ENCODE measurements at regions not wholly inside any gene's neighbourhood (a gene's known extent, or its start where the extent isn't known, plus 50 kb on each side); places are given as distances from the start of the nearest gene placed in this dataset.

GRCh38 chr1:87941337-87941946 lies 612.8 kb downstream of the LMO4 start:
- Histone ChIP-seq H3K27me3 (ENCODE audit: insufficient read depth, poor library complexity, severe bottlenecking) (peaks cover 2% of the 10 kb centered on the region), H3K4me3 (replicated peaks; ENCODE audit: insufficient read depth, low read length) (no peak overlapping the region), H3K27ac (replicated peaks) (no peak overlapping the region)
- DNase-seq (ENCODE audit: low read depth in 1 of 2, low spot score in 1 of 2), result no peak
- TF ChIP-seq SPI1 (IDR thresholded peaks at IDR 0.05; ENCODE audit: borderline replicate concordance, low read depth) (no peak), REST (IDR thresholded peaks at IDR 0.05; ENCODE audit: insufficient replicate concordance, low read depth) (peak; percentile 66)

- DNase-seq (ENCODE audit: low read depth in 1 of 2, low spot score in 1 of 2), result no peak
- Histone ChIP-seq H3K27ac (replicated peaks) (no peak overlapping the region), H3K27me3 (ENCODE audit: insufficient read depth, poor library complexity, severe bottlenecking) (peaks cover 2% of the 10 kb centered on the region), H3K4me3 (replicated peaks; ENCODE audit: insufficient read depth, low read length) (no peak overlapping the region)
- TF ChIP-seq SPI1 (IDR thresholded peaks at IDR 0.05; ENCODE audit: borderline replicate concordance, low read depth) (no peak), GABPA (IDR thresholded peaks at IDR 0.05; ENCODE audit: low read depth) (no peak)
Observed at GRCh38 chr1:87942165-87942564, 613.5 kb downstream of the LMO4 start.

GRCh38 chr1:87949711-87950110 lies 621.0 kb downstream of the LMO4 start:
- H3K27me3 ChIP-seq (ENCODE audit: insufficient read depth, poor library complexity, severe bottlenecking), result peaks cover 2% of the 10 kb centered on the region
- TF ChIP-seq SPI1 (IDR thresholded peaks at IDR 0.05; ENCODE audit: borderline replicate concordance, low read depth) (no peak), REST (IDR thresholded peaks at IDR 0.05; ENCODE audit: insufficient replicate concordance, low read depth) (no peak), CTCF (IDR thresholded peaks at IDR 0.05; ENCODE audit: insufficient read depth, low read length) (no peak), POLR2AphosphoS5 (IDR thresholded peaks at IDR 0.05; ENCODE audit: low read depth) (no peak), GABPA (IDR thresholded peaks at IDR 0.05; ENCODE audit: low read depth) (no peak)
- no peak overlapping the region for H3K4me3 ChIP-seq (replicated peaks; ENCODE audit: insufficient read depth, low read length)
- no peak overlapping the region for H3K27ac ChIP-seq (replicated peaks)
- DNase-seq (ENCODE audit: low read depth in 1 of 2, low spot score in 1 of 2), result no peak

GRCh38 chr1:87950369-87950768 lies 621.7 kb downstream of the LMO4 start:
- DNase-seq (ENCODE audit: low read depth in 1 of 2, low spot score in 1 of 2), result no peak
- peaks cover 2% of the 10 kb centered on the region for H3K27me3 ChIP-seq (ENCODE audit: insufficient read depth, poor library complexity, severe bottlenecking)
- TF ChIP-seq POLR2AphosphoS5 (IDR thresholded peaks at IDR 0.05; ENCODE audit: low read depth) (no peak), SPI1 (IDR thresholded peaks at IDR 0.05; ENCODE audit: borderline replicate concordance, low read depth) (no peak), CTCF (IDR thresholded peaks at IDR 0.05; ENCODE audit: insufficient read depth, low read length) (no peak), REST (IDR thresholded peaks at IDR 0.05; ENCODE audit: insufficient replicate concordance, low read depth) (no peak), GABPA (IDR thresholded peaks at IDR 0.05; ENCODE audit: low read depth) (no peak)
- no peak overlapping the region for H3K27ac ChIP-seq (replicated peaks)
- no peak overlapping the region for H3K4me3 ChIP-seq (replicated peaks; ENCODE audit: insufficient read depth, low read length)

Measured in HL-60 (cell line).